HG02759 (cell line): ENCODE measurements at regions not wholly inside any gene's neighbourhood (a gene's known extent, or its start where the extent isn't known, plus 50 kb on each side); places are given as distances from the start of the nearest gene placed in this dataset.

Experiments
- ATAC-seq: cut with Tn5 transposase; IDR thresholded peaks from one replicate; pipeline ENCODE4 v1.9.1; 2021; ENCODE audit warnings: mild to moderate bottlenecking, moderate library complexity; ENCODE audit not compliant: unreplicated experiment

- no peak for ATAC-seq
These were observed 77.8 kb upstream of the FSHB start for GRCh38 chr11:30153008-30153407.

GRCh38 chr11:30155428-30155827 is 75.4 kb upstream of the FSHB start:
- no peak for ATAC-seq

- ATAC-seq: no peak
These were observed 71.3 kb upstream of the FSHB start for GRCh38 chr11:30159546-30159945.

GRCh38 chr11:30165652-30166051 is 65.2 kb upstream of the FSHB start:
- no peak for ATAC-seq

GRCh38 chr11:30171661-30172060 is 59.2 kb upstream of the FSHB start:
- no peak for ATAC-seq

GRCh38 chr11:30172158-30172557 is 58.7 kb upstream of the FSHB start:
- no peak for ATAC-seq

GRCh38 chr11:30172883-30173311 is 57.9 kb upstream of the FSHB start:
- ATAC-seq: no peak

- ATAC-seq: no peak
These were observed 56.4 kb upstream of the FSHB start for GRCh38 chr11:30174265-30175020.
